ENCODE measurements at regions not wholly inside any gene's neighbourhood (a gene's known extent, or its start where the extent isn't known, plus 50 kb on each side); places are given as distances from the start of the nearest gene placed in this dataset.

DNA sequence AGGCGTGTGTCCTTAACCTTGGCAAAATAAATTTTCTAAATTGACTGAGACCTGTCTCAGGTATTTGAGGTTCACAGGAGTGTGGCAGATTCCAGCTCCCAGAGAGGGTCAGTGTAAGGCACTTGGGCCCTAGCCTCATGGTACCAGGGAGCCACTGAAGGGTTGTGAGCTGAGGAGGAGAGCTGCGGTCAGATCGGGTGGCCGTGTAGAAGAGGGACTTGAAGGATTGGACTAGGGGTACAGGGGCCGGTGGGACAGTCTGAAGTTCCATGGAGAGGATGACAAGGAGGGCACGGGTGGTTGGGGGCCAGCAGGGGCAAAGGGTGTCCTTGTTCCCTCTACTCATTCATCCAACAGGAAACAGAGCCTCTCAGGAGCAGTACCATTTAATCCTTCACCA lies 327.0 kb upstream of the HS6ST1 start:
- H4K20me1 ChIP-seq (ENCODE audit: insufficient read depth, low read length) = no peaks in the 10 kb centered on the region
- BruUV-seq (replicated peaks) = no TSS peak
- no peaks in the 10 kb centered on the region for H3K79me2 ChIP-seq (ENCODE audit: insufficient read depth, low read length)
- no peaks in the 10 kb centered on the region for H3K4me1 ChIP-seq (ENCODE audit: insufficient read depth, low read length)
- no peak overlapping the region for H3K4me2 ChIP-seq (ENCODE audit: low read depth, low read length)
- FAIRE-seq = no peak
- H3K9ac ChIP-seq (ENCODE audit: insufficient read depth, low read depth, low read length) = no peak overlapping the region
- TF ChIP-seq MTF2 (CRISPR knock-in tag; IDR thresholded peaks at IDR 0.05; ENCODE audit: borderline replicate concordance) (no peak), ESRRA (CRISPR knock-in tag; IDR thresholded peaks at IDR 0.05; ENCODE audit: low read depth) (no peak), ZNF775 (CRISPR knock-in tag; IDR thresholded peaks at IDR 0.05; ENCODE audit: borderline replicate concordance) (no peak), ZMYM4 (CRISPR knock-in tag; IDR thresholded peaks at IDR 0.05) (no peak), ZMAT3 (CRISPR knock-in tag; conservative IDR thresholded peaks at IDR 0.05) (no peak), SP5 (CRISPR knock-in tag; IDR thresholded peaks at IDR 0.05; ENCODE audit: borderline replicate concordance, low read depth) (no peak), ZNF136 (CRISPR knock-in tag; IDR thresholded peaks at IDR 0.05; ENCODE audit: low read depth) (no peak), SRF (IDR thresholded peaks at IDR 0.05; ENCODE audit: low read depth, low read length) (no peak)
- TF ChIP-seq, protein P1, sequence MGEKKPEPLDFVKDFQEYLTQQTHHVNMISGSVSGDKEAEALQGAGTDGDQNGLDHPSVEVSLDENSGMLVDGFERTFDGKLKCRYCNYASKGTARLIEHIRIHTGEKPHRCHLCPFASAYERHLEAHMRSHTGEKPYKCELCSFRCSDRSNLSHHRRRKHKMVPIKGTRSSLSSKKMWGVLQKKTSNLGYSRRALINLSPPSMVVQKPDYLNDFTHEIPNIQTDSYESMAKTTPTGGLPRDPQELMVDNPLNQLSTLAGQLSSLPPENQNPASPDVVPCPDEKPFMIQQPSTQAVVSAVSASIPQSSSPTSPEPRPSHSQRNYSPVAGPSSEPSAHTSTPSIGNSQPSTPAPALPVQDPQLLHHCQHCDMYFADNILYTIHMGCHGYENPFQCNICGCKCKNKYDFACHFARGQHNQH (CRISPR knock-in tag; IDR thresholded peaks at IDR 0.05) = no peak
- TF ChIP-seq, protein P2, sequence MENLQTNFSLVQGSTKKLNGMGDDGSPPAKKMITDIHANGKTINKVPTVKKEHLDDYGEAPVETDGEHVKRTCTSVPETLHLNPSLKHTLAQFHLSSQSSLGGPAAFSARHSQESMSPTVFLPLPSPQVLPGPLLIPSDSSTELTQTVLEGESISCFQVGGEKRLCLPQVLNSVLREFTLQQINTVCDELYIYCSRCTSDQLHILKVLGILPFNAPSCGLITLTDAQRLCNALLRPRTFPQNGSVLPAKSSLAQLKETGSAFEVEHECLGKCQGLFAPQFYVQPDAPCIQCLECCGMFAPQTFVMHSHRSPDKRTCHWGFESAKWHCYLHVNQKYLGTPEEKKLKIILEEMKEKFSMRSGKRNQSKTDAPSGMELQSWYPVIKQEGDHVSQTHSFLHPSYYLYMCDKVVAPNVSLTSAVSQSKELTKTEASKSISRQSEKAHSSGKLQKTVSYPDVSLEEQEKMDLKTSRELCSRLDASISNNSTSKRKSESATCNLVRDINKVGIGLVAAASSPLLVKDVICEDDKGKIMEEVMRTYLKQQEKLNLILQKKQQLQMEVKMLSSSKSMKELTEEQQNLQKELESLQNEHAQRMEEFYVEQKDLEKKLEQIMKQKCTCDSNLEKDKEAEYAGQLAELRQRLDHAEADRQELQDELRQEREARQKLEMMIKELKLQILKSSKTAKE (CRISPR knock-in tag; IDR thresholded peaks at IDR 0.05; ENCODE audit: borderline replicate concordance) = no peak
- H3K9me3 ChIP-seq (ENCODE audit: low read length) = no peaks in the 10 kb centered on the region
- H3K27me3 ChIP-seq (ENCODE audit: control insufficient read depth in 1 of 2, insufficient read depth in 2 of 2, low read length in 2 of 2) = peaks cover 2 to 33% of the 10 kb centered on the region in 2 experiments; a peak in 3 of 5 replicates
- H3K36me3 ChIP-seq (replicated peaks in 1 of 2; ENCODE audit: control insufficient read depth in 1 of 2, insufficient read depth in 2 of 2, low read length in 2 of 2) = no peaks in the 10 kb centered on the region
- ChIA-PET POLR2A (no interaction called here), CTCF (ENCODE audit: low intra/inter-chr PET ratio, low total read pairs) (no interaction called here)
- in situ Hi-C loops (cut with HindIII; ENCODE audit: extremely low pct_ligation_motif_present, low pct_unique_long_range_greater_than_20kb) = loop anchor here (25.0 kb wide), 1 partner anchor 583 kb away; no protein-coding TSS in a partner anchor
- H2AFZ ChIP-seq (ENCODE audit: low read length) = no peak overlapping the region
- 15% methylated on average over 6 of the region's 6 CpGs for WGBS (ENCODE audit: low lambda C conversion rate)
- no peak for DNase-seq (ENCODE audit: low spot score)
- no peak overlapping the region for H3K27ac ChIP-seq (ENCODE audit: extremely low read length, insufficient read depth, low read length)
- intact Hi-C loops (cut with micrococcal nuclease; ENCODE audit: unreplicated experiment) = no loop called here
- ATAC-seq = no peak
- no peak overlapping the region for H3K4me3 ChIP-seq (replicated peaks in 1 of 3; ENCODE audit: insufficient read depth in 1 of 3, low read depth in 2 of 3, low read length in 3 of 3)
